GM20431 (cell line): ENCODE measurements at regions not wholly inside any gene's neighbourhood (a gene's known extent, or its start where the extent isn't known, plus 50 kb on each side); places are given as distances from the start of the nearest gene placed in this dataset.

Experiments
- in situ Hi-C: fragments of 300-500 bp; cut with MseI, MboI; formaldehyde crosslinking; loops from one replicate; pipeline ENCODE4 v1.15.0; 2020; ENCODE audit warnings: low sequenced_read_pairs; ENCODE audit not compliant: unreplicated experiment

GRCh38 chr22:23399367-23400285, 180.5 kb downstream of the IGLL1 start:
- in situ Hi-C loops: loop anchor here (25.0 kb wide), 1 partner anchor 437 kb away; no protein-coding TSS in a partner anchor

- in situ Hi-C loops: loop anchor here (25.0 kb wide), 1 partner anchor 437 kb away; no protein-coding TSS in a partner anchor
Measured at GRCh38 chr22:23398701-23399366, 181.3 kb downstream of the IGLL1 start.

DNA sequence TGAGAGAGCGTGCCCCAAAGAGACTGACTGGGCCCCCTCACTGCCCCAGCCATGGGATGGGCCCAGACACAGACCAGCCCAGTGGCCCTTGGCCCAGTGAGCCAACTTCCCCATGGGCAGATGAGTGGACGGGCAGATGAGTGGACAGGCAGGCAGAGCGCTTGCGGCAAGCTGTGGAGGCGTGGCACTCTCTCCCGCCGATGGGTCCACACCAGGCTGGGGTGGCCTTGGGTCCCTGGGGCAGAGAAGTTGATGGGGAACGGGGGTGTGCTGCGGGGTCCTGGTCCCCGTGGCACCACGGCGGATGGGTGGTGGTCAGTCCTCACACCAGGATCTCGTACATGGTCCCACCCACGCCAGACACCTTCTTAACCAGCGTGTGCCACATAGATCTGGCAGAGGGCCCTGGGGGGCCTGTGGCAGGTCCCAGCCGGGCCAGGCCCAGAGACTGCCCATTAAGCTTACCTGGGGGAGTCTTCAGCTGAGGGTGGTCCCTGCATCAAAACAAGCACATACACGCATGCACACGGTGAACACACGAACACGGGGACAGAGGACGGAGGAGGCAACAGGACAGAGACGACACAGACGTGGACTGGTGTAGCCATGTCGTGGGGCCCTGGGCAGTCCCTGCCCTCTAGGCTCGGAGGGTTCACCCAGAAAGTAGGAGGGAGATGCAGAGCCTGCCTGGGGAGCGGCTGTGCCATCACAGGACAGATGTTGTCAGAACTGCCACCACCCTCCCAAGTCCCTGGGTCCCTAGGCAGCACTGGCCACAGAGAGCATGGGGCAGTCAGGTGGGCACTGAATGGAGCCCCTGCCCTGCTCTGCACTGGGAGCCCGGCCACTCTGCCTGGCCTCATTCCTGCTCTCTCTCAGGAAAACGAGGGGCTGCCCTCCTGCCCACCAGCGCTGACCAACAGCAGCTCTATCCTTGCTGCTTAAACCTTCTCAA, 182.2 kb downstream of the IGLL1 start:
- in situ Hi-C loops: loop anchor here (25.0 kb wide), 1 partner anchor 436 kb away; no protein-coding TSS in a partner anchor

- in situ Hi-C loops: loop anchor here (25.0 kb wide), 1 partner anchor 435 kb away; no protein-coding TSS in a partner anchor
Measured at GRCh38 chr22:23397008-23397612, 183.0 kb downstream of the IGLL1 start.

DNA sequence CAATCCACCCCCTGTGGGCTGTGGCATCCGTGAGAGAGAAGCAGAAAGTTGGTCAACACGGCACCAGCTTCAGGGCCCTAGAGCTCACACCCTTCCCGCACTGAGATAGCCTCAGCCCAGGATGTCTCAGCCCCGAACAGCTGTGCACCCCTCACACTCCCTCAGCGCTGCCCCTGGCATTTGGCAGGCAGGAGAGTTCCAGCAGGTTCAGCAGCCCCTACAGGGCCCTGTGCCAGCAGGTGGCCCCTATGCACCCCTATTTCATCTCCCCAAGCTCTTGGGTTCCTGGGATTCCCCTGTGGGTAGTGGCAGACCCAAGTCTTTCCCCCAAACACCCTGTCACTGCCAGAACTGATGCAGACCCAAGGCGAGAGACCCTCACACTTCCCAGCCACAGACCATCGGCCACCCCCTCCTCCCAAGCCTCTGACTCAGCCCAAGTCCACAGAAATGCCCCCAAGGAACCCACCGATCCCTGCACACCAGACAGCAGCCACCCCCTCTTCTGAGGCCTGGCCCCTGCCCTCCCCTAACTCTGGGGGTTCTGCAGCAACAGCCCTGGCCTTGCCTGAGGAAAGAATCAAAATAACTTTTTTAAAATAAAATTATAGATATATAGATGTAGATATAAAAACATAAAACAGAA, 183.6 kb downstream of the IGLL1 start:
- in situ Hi-C loops: loop anchor here (25.0 kb wide), 1 partner anchor 434 kb away; no protein-coding TSS in a partner anchor

- in situ Hi-C loops: loop anchor here (25.0 kb wide), 1 partner anchor 433 kb away; no protein-coding TSS in a partner anchor
Measured at GRCh38 chr22:23395530-23396361, 184.3 kb downstream of the IGLL1 start.

- in situ Hi-C loops: loop anchor here (25.0 kb wide), 1 partner anchor 432 kb away; no protein-coding TSS in a partner anchor
Measured at GRCh38 chr22:23394525-23395326, 185.4 kb downstream of the IGLL1 start.

- in situ Hi-C loops: loop anchor here (25.0 kb wide), 1 partner anchor 432 kb away; no protein-coding TSS in a partner anchor
Measured at GRCh38 chr22:23393721-23394320, 186.3 kb downstream of the IGLL1 start.

DNA sequence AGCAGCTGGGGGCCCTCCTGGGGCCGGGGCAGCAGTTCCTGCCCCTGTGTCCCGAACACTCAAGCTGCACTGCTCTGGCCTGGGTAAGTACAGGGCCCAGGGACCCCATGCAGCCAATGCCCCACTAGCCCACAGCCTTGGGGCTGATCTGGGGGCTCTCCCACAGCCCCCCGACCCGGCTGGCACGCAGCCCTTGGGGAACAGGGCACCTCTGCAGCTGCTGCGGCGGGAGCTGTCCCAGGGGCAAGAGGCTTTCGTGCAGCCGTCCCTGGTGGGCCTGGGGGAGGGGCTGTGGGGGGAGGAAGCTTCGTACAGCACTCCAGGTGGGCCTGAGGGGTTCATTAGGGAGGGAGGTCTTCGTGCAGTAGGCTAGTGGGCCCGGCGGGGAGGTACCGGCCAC, 186.9 kb downstream of the IGLL1 start:
- in situ Hi-C loops: loop anchor here (25.0 kb wide), 1 partner anchor 431 kb away; no protein-coding TSS in a partner anchor

GRCh38 chr22:23392420-23393121, 187.5 kb downstream of the IGLL1 start:
- in situ Hi-C loops: loop anchor here (25.0 kb wide), 1 partner anchor 430 kb away; no protein-coding TSS in a partner anchor

GRCh38 chr22:23391022-23391421, 189.1 kb downstream of the IGLL1 start:
- in situ Hi-C loops: loop anchor here (25.0 kb wide), 1 partner anchor 429 kb away; no protein-coding TSS in a partner anchor

DNA sequence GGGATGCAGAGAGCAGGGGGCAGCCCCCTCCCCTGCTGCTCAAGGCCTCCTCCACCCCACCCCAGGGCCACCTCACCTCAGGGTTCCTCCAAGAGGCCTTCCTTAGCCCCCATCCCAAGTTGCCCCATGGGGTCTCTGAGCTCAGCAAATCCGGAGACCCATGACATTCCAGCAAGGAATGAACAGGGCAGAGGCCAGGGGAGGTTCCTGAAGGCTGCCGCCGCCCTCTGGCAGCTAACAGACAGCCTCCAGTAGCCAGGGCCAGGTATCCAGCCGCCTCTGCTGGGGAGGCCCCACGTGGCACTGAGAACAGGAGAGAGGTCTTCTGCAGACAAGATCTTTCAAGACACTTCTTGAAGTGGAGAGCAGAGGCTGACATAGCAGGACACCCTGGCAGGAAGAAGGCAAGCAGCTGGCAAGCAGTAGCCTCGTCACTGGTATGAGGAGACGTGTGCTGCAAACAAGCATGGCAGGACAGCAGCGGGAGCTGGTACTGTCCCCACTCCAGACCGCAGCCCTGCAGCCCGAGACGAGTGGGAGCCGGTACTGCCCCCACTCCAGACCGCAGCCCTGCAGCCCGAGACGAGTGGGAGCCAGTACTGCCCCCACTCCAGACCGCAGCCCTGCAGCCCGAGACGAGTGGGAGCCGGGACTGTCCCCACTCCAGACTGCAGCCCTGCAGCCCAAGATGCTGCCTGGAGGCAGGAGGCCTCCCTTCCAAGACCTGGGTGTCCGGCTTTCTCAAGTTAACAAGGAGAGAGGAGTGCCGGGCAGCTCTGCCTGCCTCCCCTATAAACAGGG, 190.6 kb downstream of the IGLL1 start:
- in situ Hi-C loops: loop anchor here (25.0 kb wide), 1 partner anchor 427 kb away; no protein-coding TSS in a partner anchor

DNA sequence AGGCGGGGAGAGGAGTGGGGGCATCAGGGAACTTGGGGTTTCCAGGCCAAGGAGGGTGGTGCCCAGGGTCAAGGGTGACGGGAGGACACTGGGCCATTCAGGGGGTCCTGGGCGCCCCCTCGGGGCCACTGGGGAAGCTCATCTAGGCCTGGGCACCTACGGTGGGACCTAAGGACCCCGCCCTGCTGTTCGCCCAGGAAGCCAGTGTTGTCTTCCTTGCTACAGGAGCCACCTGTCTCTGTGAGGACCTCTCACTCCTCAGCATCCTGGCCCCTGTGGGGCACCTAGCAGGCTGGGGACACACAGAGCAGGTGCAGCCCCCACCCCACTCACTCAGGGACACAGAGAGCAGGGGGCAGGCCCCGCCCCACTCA, 191.6 kb downstream of the IGLL1 start:
- in situ Hi-C loops: loop anchor here (25.0 kb wide), 1 partner anchor 426 kb away; no protein-coding TSS in a partner anchor

- in situ Hi-C loops: loop anchor here (25.0 kb wide), 1 partner anchor 426 kb away; no protein-coding TSS in a partner anchor
Measured at GRCh38 chr22:23387827-23388516, 192.1 kb downstream of the IGLL1 start.
